ENCODE measurements at regions not wholly inside any gene's neighbourhood (a gene's known extent, or its start where the extent isn't known, plus 50 kb on each side); places are given as distances from the start of the nearest gene placed in this dataset.

DNA sequence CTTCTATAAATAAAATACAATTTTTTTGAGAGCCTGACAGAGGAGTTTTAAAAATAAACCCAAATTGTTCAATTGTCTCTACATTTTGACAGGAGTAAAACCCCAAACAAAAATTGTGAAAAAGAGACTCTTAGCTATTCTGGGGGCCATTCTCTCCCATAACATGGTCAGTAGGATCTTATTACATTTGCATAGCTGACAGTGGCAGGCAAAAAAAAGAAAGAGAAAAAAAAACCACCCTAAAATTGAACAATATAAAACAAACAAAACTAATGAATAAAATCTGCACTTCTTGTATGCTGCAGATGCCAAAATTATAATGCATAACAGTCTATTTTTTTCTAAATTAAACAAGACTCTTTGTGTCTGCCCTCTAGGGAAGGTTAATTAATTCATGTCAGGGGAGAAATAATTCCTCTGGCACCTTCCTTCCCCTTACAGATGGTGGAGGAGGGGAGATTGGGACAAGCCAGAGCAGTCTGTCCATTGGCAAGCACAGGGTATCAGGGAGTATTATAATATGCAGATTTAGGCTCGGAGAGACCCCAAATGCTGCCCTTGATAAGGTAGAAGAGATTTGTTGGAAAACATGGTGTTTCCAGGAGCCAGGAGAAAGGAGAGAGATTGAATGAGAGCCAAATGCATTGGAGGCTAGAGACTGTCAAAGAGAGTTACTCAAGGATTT is 79.7 kb upstream of the CDH6 start:
- TF ChIP-seq, protein P1, sequence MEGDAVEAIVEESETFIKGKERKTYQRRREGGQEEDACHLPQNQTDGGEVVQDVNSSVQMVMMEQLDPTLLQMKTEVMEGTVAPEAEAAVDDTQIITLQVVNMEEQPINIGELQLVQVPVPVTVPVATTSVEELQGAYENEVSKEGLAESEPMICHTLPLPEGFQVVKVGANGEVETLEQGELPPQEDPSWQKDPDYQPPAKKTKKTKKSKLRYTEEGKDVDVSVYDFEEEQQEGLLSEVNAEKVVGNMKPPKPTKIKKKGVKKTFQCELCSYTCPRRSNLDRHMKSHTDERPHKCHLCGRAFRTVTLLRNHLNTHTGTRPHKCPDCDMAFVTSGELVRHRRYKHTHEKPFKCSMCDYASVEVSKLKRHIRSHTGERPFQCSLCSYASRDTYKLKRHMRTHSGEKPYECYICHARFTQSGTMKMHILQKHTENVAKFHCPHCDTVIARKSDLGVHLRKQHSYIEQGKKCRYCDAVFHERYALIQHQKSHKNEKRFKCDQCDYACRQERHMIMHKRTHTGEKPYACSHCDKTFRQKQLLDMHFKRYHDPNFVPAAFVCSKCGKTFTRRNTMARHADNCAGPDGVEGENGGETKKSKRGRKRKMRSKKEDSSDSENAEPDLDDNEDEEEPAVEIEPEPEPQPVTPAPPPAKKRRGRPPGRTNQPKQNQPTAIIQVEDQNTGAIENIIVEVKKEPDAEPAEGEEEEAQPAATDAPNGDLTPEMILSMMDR (IDR thresholded peaks at IDR 0.05; ENCODE audit: extremely low read depth, missing control alignments), result no peak

DNA sequence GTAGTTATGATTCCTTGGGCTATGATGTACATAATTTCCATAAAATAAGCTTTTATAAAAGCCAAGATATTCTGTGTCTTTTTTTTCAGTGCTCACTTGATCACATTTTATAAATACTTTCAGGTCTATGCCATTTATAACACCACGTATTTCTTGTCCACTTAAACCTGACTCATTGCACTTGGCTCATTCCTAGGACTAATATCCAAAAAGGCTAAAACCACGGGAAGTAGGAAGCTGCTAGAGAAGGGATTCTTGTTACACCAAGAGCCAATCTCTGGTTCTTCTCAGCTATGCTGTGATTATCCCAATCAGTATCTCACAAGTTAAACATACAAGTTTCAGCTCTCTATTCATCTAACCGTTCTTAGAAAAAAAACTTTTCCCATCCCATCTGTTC is 80.4 kb upstream of the CDH6 start:
- DNase-seq (ENCODE audit: low spot score), result no peak

More for the DNA sequence above, 79.7 kb upstream of the CDH6 start:
- DNase-seq (ENCODE audit: low spot score), result no peak

DNA sequence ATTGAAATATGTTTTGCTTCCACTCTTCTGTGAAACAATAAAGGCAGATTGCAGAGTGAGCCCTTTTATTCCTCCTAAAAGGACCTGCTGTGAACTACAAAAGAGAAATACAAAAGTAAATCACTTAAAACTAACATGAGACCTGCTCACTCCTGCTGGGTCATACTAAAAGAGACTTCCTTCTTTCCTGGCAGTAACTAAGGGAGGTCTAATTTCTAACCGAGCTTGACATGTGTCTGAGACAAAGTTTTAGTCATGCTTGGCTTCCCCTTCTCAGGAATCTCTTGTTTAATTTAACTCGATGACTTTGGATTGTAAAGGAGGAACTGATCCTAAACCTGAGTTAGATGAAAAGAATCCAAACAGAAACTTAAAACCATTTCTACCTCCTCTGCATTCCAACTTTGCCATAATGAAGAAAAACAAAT is 86.4 kb upstream of the CDH6 start:
- DNase-seq (ENCODE audit: low spot score), result no peak
- TF ChIP-seq, protein P1 (IDR thresholded peaks at IDR 0.05; ENCODE audit: extremely low read depth, missing control alignments), result no peak

More for the DNA sequence above, 80.4 kb upstream of the CDH6 start:
- TF ChIP-seq, protein P1 (IDR thresholded peaks at IDR 0.05; ENCODE audit: extremely low read depth, missing control alignments), result no peak

DNA sequence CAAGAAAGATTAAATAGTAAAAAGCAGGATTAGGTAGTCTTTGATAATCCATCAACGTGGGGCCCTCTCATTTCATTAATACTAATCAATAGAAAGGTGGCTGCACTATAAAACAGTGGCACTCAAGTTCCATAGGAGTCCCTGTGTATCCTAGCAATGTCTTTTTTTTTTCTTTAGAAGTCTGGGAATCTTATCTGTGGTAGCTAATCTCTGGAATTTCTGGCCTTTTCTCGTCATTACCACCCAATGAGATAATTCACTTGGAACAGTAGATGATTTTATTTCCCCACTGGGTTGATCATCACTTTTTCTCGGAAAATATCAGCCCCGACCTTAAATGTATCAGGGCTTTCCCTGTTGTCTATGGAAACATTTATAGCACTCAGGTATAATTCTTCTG is 86.8 kb upstream of the CDH6 start:
- TF ChIP-seq, protein P1 (IDR thresholded peaks at IDR 0.05; ENCODE audit: extremely low read depth, missing control alignments), result no peak
- DNase-seq (ENCODE audit: low spot score), result no peak

DNA sequence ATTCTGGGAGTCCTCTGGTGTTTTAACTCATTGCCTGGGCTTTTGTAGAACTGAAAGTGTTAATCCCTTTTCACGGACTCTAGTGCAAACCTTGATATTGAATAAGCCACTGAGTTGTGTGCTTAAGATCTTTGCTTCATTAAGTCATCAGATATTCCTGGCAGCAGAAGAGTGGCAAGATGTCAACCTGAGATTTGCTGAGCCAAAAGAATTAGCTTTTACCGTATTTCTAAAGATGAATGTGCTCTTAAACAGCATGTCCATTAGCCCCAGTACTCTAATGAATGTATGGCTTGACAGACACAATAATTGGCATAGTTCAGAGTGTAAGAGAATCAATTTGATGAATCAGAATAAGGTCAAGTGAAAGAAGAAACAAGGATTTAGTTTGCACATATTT is 87.2 kb upstream of the CDH6 start:
- DNase-seq (ENCODE audit: low spot score), result no peak
- TF ChIP-seq, protein P1 (IDR thresholded peaks at IDR 0.05; ENCODE audit: extremely low read depth, missing control alignments), result no peak

DNA sequence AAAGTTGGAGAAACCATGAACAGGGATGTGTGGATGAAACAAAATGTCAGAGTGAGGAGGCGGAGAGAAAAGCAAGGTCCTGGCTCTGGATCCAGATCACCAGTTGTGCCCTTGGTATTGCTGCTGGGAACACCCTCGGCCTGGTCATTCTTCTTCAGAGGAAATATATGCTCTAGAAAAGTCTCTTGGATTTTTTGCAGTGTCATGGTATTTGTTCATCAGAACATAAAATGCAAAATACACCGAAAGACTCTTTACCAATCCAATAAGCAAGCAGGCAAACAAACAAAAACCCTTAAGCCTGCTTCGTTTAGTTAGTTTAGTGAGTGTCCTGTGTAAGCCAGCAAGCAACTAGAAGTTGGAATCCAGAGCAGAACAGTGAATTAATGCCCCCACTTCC is 88.7 kb upstream of the CDH6 start:
- TF ChIP-seq, protein P1 (IDR thresholded peaks at IDR 0.05; ENCODE audit: extremely low read depth, missing control alignments), result no peak
- no peak for DNase-seq (ENCODE audit: low spot score)

DNA sequence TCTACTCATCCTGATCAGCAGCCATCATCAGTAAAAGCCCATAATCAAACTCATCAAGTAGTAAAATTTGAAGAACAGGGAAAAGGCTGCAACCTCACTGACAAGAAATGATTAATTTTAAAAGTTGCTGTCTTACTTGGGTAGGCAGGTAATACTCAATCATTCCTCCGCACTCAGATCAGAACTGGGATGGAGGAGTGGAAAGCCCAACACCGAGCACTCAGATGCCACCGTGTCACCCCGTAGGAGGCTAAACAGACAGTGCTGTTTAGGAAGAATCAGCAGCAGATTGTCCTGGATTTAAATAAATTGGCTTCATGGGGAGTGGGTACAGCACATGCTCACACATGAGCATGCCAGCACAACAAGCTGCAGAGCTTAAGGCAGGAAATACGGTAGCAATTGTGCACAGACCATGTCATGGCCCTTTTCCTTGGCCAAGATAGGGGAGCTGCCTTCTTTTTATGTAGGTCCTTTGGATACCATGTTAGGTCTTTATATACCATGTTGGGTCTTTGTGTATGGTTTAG is 92.6 kb upstream of the CDH6 start:
- TF ChIP-seq, protein P1 (IDR thresholded peaks at IDR 0.05; ENCODE audit: extremely low read depth, missing control alignments), result no peak
- no peak for DNase-seq (ENCODE audit: low spot score)
